NOMO-1 treated with dmso at 0.1 percent for 144 hours (cell line): ENCODE measurements at regions not wholly inside any gene's neighbourhood (a gene's known extent, or its start where the extent isn't known, plus 50 kb on each side); places are given as distances from the start of the nearest gene placed in this dataset.

Experiments
- DNase-seq: peaks from one replicate; lab custom pipeline; 2025; ENCODE audit not compliant: unreplicated experiment; lab: John Stamatoyannopoulos, UW

DNA sequence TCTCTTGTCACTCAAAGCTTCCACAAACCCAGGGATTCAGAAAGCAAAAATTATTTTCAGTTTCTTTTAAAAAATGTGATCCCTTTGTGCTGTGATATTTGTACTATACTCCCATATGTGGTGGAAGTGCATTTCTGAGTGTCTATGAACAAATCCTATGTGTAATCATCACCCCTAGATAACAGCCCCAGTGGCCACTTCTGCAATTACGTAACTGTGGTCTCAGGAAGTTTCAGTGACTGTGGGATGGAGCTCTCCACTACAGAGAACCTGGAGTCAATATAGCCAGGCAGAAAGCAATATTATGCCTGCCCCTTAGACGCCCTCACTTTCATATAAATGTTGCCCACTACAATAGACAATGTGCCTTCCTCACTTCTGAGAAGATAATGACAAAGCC, 1101.7 kb upstream of the GHITM start:
- no peak for DNase-seq

DNA sequence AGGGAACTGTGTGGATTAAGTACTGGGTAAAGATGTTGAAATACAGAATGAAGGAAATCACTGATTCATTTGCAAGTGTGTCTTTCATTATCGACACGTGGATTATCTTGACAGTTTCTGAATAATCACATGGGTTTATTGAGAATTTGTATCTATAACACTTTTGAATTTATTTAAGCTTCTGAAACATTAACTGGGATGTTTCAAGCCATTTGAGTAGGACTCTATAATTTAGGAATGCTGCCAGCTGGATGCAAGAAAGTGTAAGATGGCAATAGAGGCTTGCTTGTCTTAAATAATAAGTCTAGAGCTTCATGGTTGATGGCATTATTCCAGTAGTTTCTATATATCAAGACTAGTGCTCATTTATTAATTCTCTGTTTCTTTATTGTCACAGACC, 1100.7 kb upstream of the GHITM start:
- no peak for DNase-seq

DNA sequence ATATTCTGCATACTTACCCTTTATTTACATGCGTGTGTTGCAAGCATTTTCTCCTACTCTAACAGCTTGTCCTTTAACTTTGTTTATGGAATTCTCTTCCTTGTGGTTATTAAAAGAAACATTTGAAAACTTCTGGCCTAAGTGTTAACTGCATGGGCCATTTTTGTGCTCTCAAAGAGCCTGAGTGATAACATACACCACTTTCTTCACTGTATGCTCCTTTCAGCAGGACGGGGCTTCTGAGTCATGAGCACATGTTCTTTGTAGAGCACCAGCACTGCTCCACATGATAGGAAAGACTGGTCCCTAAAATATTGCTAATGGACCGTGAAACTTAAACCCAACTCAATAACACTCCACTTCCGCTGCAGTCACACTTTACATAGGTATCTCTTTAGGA, 1093.6 kb upstream of the GHITM start:
- no peak for DNase-seq

DNA sequence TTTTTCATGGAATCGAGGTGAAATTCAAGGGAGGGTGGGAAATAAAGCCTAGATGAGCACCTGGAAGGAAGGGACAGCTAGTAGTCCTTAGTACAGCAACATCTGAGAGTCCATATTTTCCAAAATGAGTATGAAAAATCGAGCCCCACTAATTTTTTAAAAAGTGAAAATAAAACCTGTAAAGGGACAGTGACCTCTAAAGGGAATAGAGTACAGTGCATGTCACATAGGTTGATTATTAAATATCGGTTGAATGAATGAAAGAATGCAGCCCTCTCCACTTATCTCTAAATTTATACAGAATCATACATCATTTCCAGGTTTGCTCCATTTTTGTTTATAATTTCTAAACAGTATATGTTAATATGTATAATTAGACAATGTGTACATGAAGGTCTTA, 1088.5 kb upstream of the GHITM start:
- no peak for DNase-seq

DNA sequence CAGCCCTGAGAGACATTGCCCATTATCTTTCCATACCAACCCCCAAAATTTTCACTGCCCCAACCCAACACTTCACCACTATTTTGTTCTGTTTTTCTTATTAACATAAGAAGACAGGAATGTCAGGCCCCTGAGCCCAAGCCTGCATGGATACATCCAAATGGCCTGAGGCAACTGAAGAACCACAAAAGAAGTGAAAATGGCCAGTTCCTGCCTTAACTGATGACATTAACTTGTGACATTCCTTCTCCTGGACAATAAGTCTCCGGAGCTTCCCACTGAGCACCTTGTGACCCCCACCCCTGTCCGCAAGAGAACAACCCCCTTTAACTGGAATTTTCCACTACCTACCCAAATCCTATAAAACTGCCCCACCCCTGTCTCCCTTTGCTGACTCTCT, 1076.4 kb upstream of the GHITM start:
- DNase-seq, result no peak

DNA sequence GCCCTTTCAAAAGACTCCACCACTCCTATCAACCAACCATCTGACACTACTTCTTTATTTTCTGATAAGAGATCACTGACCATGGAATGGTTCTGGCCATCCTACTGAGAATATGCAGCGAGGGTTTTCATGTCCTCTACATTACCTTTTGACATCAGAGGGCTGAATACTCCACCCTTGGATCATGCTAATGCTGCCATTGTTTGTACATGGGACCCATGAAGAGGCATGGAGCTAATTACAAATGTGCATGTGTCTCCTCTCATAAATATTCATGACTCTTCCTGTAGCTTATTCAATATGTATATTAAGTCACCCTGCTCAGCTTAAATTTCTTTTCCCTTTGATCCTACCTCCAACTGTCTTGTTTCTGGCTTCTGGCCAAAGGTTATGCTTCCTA, 1065.8 kb upstream of the GHITM start:
- DNase-seq, result no peak

DNA sequence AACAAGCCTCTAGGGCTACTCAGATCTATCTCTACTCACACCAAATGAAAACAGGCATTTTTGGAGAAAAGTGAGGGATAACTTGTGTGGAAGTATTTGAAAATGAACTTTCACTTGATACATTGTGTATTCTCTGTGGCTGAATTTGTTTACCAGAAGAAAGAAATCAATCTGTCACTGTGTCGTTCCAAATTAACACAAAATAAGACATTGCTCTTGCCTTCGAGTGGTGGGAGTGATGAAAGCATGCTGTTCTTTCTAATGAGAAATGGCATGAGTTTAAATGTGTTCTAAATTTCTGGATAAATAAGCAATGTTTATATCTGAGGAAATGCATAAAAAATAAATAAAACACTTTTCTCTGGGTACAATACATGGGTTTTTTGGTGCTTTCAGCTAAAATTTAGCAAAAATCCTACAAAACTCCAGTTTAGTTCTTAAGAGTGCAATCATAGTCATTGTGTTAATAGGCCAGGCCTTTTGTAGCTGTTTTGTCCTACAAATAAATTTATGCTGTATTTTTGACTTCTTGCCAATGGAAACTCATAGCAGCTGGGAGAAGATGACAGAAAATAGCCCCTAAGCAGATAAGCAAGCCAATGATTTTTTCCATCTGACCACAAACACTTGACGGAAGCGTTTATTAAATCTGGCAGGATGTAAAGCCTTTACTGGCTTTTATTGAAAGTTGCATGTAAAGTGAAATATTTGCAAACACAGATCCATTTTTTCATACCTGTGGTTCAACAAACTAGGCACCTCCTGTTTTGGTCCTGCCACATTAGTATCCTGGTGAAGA, 1064.1 kb upstream of the GHITM start:
- no peak for DNase-seq

DNA sequence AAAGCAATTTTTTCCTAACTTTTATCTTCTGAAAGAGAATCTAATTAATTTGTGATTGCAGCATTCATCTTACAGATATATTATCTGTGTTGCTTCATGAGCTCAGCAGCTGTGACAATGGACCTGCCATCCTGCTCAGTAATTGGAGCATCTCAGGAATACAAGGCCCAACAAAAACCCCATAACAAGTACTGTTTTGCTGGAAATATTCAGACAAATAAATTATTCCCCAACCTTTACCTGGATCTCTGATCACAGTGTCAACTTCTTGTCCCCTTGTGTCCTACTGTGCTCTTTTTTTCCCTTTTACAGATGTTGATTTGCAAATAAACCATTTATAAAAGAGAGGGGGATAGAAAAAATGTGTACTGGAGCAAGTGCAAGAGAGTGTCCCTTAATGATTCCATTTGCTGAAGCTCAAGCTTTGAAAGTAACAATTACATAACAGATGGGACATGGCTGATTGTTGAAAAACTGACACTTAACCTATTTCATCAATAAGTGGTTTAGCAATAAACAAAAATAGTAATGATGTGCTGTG, 1063.4 kb upstream of the GHITM start:
- DNase-seq, result no peak

DNA sequence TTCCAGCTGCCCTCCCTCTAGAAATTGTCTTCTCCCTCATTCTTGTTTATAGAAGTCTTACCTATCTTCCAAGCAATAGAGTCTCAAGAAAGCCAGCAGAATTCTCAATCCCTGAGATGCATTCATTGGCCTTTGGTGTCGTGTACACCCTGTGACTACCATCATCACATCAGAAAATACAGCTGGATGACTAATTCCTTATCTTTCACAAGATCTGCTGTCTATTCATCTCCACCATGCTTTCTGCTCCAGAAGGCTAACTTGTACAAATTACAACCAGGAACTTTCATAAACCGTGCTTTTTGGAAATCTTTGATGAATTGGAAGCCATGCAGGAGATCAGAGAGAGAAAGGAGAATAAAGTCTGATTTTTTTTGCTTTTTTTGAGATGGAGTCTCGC, 1062.9 kb upstream of the GHITM start:
- DNase-seq, result no peak

DNA sequence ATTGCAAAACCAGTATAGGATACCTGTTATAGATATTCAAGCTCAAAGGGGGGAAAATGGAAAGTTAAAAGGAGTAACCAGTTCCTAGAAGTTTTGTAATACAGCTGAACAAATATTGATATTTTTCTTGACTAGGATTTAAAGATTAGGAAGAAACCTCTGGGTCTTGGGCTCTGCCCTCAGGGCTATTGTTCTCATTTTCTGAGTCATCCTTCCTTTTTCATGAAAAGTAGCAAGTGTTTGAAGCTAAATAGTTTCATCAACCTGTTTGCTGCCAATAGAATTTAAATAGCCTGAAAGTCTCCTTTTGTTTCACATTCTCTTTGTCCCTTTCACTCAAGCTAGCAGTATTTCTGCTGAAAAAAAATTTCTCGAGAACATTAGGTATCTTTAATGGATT, 1061.1 kb upstream of the GHITM start:
- DNase-seq, result no peak

DNA sequence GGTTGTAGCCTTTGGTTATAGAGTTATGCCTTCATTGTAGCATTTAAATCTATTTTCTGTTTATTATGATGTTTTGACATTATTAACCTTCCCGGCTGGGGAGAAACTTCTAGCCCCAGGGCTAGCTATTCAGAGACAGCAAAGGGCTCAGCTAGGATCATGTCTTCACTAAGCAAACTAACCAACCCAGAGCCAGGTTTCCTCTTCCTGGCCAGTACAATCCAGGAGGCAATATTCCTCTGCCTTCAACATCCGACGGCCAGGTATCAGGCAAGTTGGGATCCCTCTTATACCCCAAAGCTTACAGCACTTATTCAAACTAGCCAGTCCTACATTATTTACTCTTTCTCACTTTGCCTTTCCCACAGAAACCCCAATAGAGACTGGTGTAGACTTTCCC, 1060.7 kb upstream of the GHITM start:
- DNase-seq, result no peak

DNA sequence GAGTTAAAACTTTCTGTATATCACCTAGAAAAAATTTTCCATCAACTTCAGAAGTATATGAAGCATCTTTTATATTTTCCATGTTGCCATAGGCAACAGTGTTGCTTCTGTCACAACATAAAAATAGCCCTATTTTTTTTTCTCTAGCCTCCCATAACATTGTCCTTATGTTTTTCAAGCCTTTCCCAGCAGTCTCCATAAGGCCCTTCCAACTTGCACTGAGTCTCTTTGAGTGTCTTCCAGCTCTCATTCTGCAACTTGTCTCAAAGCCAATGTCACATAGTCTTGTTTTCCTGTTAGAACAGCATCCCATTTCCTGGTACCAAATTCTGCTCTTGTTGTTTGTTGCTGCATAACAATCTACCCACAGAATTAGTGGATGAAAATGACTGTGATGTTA, 1055.5 kb upstream of the GHITM start:
- DNase-seq, result no peak

DNA sequence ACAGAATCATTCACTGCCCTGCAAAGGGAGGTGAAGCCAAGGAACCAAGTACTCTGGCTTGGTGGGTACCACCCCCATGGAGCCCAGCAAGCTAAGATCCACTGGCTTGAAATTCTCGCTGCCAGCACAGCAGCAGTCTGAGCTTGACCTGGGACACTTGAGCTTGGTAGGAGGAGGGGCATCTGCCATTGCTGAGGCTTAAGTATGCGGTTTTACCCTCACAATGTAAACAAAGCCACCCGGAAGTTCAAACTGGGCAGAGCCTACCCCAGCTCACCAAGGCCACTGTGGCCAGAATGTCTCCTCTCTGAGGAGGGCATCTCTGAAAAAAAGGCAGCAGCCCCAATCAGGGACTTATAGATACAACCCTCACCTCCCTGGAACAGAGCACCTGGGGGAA, 1050.0 kb upstream of the GHITM start:
- DNase-seq, result no peak

DNA sequence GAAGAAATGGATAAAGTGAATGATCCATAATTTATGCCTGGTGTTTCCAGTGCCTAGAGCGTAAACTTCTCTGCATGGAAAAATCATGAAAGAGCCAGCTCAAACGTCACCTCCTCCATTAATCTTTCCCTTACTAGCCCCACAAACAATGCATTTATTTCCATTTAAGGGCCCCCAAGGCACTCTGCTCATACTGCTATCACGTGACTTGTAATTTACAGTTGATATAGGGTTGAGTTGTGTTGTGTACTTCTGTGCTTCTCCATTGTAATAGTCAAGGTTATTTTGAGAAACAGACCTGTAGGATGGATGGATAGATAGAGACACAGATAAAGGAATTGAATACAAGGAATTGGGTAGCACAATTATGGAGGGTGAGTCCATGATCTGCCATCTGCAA, 1034.7 kb upstream of the GHITM start:
- DNase-seq, result no peak

DNA sequence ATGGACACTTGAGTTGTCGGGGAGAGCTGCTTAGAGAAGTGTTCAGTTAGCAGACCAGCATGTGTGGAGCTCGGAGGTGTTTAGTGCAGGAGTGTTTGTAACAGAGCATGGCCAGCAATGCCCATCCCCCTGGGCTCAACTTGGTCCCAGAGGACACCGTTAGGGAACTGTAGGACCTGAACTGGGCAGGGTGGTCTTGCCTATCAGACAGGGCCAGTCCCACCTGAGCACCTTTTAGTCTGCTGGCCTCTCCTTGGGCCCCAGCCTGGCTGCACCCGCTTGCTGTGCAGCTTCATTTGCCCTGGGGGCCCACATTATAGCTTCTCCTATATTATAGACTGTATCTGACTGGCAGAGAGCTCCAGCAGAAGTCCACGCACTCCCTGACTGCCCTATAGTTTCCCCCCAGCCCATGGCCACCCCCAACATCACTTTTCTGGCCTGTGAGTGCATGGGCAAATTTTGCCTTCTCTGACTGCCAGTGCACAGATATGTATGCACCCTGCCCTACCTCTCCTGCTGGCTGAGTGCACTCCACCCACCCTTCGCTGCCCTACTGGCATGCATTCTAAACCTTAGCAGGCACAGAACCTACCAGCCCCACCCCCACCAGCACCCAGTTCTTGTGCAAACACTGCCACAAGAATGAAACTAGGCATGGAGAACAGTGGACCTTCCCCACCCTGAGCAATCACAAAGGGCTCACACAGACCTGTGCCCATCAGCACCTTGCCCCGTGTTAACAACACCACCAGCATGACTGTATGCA, 1030.6 kb upstream of the GHITM start:
- no peak for DNase-seq

DNA sequence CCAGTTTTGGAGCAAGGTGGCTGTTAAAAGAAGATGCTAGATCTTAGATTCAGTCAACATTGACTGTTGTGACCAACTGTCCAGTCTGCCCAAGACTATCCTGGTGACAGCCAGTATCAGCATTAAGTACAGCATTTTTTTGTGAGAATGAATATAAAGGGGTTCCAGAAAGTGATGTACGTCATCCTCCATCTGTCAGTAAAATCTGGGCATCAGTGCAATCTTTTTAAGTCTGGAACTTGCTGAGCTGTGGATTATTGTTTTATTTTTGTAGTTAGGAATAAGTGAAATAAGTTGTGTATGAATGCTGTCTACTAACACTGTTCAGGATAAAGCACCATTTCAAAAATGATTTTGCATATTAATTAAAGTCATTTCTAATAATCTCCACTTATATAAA, 1020.0 kb upstream of the GHITM start:
- DNase-seq, result no peak

DNA sequence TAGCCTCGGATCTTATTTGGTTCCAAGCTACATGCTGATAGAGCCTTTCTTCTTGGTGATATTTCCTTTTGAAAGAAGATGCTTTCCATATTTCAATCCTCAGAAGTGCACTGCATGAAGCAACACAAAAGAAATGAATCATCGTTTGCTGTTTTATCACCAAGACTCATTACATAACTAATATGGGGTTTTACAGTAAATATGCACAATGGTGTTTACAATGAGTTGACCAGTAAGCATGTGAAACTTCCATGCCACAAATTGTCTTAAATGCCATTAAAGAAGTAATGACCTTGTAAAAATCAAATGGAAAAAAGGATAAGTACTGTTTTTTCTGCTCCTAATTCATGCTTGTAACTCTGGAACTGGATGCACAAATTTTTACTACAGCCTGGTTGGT, 1017.0 kb upstream of the GHITM start:
- no peak for DNase-seq

DNA sequence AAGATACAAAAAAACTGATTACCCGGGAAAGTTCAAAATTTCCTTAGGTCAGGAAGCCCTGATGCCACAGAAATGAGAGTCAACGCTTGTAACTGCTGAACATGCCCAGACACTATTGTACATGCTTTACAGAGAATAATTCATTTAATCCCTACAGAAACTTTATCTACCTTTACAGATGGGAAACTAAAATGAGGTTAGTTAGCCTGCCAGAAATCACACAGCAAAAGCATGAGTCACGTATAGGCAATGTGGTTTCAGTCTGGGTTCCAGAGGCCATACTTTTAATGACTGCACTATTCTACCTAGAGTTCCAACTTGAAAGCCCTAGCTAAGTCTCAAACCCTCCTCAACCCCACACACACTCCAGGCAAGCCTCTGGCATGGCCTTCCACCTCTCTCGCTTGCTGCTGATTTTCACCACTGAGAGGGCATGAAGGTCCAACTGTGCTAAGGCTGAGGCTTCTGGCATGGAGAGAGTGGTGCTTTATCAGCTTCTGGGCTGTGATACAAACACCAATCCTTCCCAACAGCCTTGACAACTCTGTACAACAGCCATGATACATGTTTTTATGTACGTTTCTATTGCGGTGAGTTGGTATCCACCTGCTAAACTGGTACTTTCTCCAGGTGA, 1011.2 kb upstream of the GHITM start:
- DNase-seq, result no peak

DNA sequence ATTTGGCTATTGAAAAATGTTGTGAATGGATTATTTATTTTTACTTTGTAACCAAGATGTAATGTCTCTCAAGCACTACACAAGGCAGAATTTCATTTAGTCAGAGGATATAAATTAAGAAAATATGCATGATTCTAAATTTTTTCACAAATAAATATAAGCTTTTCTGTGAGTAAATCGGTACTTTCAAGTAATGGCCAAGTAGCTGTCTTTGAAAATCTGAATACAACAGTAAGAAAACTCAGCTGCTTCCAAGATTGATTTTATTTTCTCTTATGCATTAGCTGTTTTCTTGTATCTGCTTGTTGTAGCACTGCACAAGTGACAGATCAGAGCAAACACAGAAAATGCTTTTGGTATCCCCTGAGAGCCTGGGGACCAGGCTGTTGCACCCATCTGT, 998.5 kb upstream of the GHITM start:
- no peak for DNase-seq

DNA sequence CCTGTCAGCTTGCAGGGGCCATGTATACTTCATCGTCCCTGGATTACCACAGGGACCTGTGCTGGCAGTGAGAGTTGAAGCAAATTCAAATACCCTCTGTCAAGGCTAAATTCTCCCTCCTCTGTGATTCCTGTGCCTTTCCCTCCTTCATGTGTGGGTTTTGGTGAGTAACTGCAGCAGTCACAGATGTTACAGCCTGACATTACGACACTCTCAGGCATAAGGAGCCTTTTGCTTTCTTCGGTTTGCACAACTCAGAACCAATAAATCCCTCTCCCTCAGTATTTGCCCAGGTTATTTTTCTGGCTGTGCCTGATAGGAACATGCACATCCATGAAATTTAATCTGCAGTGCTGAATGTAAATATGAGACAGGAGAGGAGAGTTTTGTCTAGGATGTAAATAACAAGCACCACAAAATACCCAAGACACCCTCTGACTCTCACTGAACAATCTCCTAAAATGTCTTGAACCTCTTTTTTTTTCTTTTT, 997.2 kb upstream of the GHITM start:
- no peak for DNase-seq

DNA sequence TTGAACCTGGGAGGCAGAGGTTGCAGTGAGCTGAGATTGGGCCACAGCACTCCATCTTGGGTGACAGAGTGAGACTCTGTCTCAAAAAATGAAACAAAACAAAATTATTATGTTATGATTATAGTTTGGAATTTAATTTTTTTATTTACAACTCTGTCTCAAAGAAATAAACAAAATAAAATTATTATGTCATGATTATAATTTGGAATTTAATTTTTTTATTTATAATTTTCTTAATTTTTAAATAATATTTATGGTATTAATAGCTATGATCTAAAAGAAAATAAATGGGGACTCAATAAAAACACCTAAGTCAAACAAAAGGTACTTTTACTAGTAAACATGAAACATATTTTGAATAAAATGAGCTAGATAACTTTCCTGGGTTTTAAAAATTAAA, 994.8 kb upstream of the GHITM start:
- DNase-seq, result no peak

DNA sequence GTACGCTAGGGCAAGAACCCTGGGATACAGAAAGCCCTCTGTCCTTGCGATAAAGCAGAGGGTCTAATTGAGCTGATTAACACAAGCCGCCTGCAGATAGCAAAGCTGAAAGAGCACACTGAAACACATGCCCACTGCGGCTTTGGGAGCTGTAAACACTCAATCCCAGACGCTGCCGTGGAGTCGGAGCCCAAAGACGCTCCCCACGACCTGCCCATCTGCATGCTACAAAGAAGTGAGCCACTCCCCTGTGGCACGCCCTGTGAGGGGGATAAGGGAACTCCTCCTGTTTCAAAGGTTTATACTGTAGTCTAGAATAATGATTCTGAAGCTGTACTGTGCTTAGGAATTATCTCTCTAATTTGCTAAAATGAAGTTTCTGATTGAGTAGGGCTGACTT, 985.6 kb upstream of the GHITM start:
- DNase-seq, result no peak
